Fibroblast of pulmonary artery (primary cell): ENCODE measurements at regions not wholly inside any gene's neighbourhood (a gene's known extent, or its start where the extent isn't known, plus 50 kb on each side); places are given as distances from the start of the nearest gene placed in this dataset.

Experiments used
- DNase-seq: peaks from one replicate; pipeline ENCODE4 v3.0.0-alpha.2; 2010; ENCODE audit warnings: low read depth
- H3K4me3 ChIP-seq: replicated peaks from 2 replicates; pipeline ENCODE4 v1.5.1; 2011; ENCODE audit warnings: low read depth, mild to moderate bottlenecking, control low read depth, low read length, moderate library complexity
- TF ChIP-seq, protein P1 (sequence below): IDR thresholded peaks from 2 replicates; pipeline ENCODE4 v1.5.1; 2011; ENCODE audit warnings: mild to moderate bottlenecking, control low read depth, low read length, inconsistent platforms; ENCODE audit errors: missing control alignments

DNA sequence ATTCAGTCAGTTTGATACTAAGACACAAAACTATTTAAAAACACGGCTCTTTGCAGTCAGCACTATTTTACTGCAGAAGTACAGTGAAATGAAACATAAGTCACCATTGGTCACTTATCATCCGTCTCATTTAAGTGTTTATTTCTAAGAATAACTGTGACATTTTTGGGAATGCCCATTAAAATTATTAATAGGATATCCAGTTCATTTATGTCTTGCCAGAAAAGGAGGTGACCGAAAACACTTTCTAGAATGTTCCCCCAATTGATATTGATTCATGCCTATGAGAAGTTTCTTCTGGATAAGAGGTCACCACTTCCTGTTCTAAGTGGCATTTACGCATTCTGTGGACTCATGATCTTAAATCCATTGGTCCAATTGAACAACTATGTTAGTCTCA lies 477.3 kb downstream of the LIG4 start:
- TF ChIP-seq, protein P1, sequence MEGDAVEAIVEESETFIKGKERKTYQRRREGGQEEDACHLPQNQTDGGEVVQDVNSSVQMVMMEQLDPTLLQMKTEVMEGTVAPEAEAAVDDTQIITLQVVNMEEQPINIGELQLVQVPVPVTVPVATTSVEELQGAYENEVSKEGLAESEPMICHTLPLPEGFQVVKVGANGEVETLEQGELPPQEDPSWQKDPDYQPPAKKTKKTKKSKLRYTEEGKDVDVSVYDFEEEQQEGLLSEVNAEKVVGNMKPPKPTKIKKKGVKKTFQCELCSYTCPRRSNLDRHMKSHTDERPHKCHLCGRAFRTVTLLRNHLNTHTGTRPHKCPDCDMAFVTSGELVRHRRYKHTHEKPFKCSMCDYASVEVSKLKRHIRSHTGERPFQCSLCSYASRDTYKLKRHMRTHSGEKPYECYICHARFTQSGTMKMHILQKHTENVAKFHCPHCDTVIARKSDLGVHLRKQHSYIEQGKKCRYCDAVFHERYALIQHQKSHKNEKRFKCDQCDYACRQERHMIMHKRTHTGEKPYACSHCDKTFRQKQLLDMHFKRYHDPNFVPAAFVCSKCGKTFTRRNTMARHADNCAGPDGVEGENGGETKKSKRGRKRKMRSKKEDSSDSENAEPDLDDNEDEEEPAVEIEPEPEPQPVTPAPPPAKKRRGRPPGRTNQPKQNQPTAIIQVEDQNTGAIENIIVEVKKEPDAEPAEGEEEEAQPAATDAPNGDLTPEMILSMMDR = no peak
- no peak for DNase-seq
- H3K4me3 ChIP-seq = no peak overlapping the region

DNA sequence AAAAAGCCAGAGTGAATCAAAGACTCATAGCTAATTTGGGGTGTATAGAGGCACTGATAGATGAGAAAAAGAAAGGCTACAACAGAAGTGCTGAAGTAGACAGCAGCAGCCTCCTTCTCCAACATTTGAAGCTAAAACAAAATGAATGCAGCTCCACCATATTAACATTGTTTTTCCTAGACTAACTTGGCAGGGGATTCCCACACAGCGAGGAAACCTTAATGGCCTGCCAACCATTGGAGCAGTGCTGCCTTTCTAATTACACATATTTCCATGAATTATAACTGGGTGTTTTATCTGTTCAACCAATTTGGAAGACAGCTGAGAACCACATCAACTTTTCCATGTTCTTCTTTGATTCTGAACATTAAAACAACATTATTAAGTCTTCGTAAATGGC lies 478.6 kb downstream of the LIG4 start:
- no peak overlapping the region for H3K4me3 ChIP-seq
- no peak for DNase-seq
- TF ChIP-seq, protein P1 = no peak

DNA sequence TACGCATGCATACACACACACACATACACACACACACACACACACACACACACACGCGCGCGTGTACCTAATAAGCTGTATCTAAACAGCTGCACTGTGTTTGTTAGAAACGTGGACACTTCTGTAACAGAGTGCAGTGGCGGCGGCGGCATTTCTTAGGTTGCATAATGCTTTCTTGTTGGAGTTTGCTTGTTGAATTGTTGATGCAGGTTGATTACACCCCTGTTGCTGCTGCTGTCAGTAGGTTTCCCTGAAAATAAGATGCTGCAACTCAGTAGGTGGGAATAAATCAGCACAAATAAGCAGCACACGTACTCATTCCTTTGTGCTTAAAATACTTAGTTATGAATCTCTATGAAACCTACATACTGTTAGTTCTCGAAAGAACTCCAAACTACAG lies 479.2 kb downstream of the LIG4 start:
- TF ChIP-seq, protein P1 = no peak
- H3K4me3 ChIP-seq = no peak overlapping the region
- no peak for DNase-seq

DNA sequence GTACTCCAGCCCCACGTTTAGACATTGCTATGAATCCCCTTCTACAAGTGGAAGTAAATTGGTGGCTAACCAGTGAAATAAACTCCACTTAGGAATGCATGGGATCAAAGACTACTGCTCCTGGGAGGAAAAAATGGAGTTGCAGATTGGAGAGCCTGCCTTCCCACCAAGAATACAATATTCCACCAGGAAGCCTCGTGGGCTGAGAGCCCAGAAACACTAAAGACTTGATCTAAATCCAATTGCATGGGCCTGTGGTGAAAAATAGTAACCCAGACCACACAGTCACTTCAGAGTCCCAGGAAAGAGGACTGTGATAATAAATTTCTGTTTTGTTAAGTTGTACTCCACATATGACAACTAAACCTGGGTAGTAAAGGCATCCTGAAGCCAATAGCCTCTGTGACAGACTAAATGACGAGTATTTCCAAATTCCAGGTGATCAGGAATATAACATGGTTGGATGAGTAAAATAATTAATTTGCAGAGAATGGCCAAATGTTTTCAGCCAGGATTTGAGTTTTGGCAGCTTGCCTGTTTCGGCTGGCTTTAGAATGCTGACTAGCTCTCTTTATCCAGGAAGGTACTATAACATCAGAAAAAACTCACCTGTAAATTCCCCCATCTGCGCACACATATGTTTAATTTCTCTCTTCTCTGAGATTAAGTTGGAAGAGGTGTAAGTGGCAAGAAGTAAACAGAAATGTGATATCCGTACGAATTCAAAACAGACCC lies 480.3 kb downstream of the LIG4 start:
- TF ChIP-seq, protein P1 = no peak
- no peak for DNase-seq
- no peak overlapping the region for H3K4me3 ChIP-seq

DNA sequence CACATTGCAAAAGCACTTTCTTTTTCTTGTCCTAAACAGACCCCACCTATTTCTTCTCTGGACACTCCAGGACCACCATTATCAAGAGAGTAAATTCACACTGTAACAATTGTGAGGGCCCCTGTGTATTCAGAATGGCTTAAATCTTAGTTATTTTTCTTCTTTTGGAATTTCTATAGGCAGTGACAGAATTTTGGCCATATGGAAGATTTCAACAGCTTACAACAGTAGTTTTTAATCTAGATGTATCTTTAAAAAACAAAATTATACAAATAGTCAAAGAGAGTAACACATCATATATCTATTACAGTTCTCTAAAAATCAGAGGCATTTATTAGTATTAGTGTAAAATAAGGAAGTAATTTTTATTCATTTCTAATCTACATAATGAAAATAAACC lies 482.1 kb downstream of the LIG4 start:
- no peak for DNase-seq
- TF ChIP-seq, protein P1 = no peak

DNA sequence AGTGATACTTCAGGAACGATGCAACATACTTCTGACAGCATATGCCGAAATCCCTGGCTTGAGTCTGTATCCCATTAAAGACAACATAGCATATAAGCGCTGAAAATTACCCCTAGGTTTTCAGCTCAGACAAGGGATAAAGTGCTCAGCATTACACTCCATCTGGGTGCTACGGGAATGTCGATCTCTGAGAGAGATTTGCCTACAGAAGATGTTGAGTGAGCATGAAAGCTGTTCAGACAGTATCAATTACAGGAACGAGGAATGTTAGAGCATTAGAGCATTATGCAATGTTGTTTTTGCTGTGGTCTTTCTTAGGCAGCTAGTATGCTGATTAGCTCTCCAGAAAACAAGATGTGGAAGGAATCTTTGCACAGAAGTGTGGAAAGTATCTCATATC lies 484.5 kb downstream of the LIG4 start:
- no peak overlapping the region for H3K4me3 ChIP-seq
- TF ChIP-seq, protein P1 = no peak
- peak; percentile 18 for DNase-seq

More for the DNA sequence above, 482.1 kb downstream of the LIG4 start:
- no peak overlapping the region for H3K4me3 ChIP-seq
